H1 (cell line): ENCODE measurements at regions not wholly inside any gene's neighbourhood (a gene's known extent, or its start where the extent isn't known, plus 50 kb on each side); places are given as distances from the start of the nearest gene placed in this dataset.

Source experiments
- CTCF ChIA-PET: fragments of 300-600 bp; sonication (Branson Sonifier 250); formaldehyde crosslinking; loops from one replicate; lab custom pipeline; 2021; ENCODE audit not compliant: partially characterized antibody; lab: Charles Lee
- POLR2A ChIA-PET: fragments of 300-600 bp; sonication (Branson Sonifier 250); formaldehyde crosslinking; loops from one replicate; lab custom pipeline; 2021; ENCODE audit warnings: inconsistent platforms; ENCODE audit not compliant: partially characterized antibody; lab: Charles Lee
- DNase-seq, 2 experiments: peaks; one replicate each; pipeline versions ENCODE4 v3.0.0 to v3.0.0-alpha.2; 2010 to 2022; ENCODE audit warnings: low spot score in 2 of 2, low read depth in 1 of 2, mixed read lengths in 1 of 2
- FAIRE-seq: peaks from 2 replicates; lab custom pipeline; 2011; peaks lifted over from hg19 to GRCh38; lab: Jason Lieb, UNC
- H2AFZ ChIP-seq: 2 replicates; pipeline ENCODE4 v1.8.1; 2012; ENCODE audit warnings: low read length, inconsistent platforms
- H2AK5ac ChIP-seq: 2 replicates; pipeline ENCODE4 v1.6.1; 2013; ENCODE audit warnings: low read depth, low read length
- H2BK120ac ChIP-seq: replicated peaks from 2 replicates; pipeline ENCODE3; 2013; ENCODE audit warnings: low read depth, low read length, inconsistent platforms
- H2BK12ac ChIP-seq: 2 replicates; pipeline ENCODE4 v1.6.1; 2013; ENCODE audit warnings: low read depth, low read length
- H2BK15ac ChIP-seq: 2 replicates; pipeline ENCODE4 v1.6.1; 2013; ENCODE audit warnings: low read length
- H2BK20ac ChIP-seq: 2 replicates; pipeline ENCODE4 v1.6.1; 2013; ENCODE audit warnings: low read length
- H2BK5ac ChIP-seq: 2 replicates; pipeline ENCODE4 v1.6.1; 2013; ENCODE audit warnings: low read depth, low read length
- H3K14ac ChIP-seq: 2 replicates; pipeline ENCODE4 v1.6.1; 2013; ENCODE audit warnings: inconsistent platforms; ENCODE audit not compliant: insufficient read length
- H3K18ac ChIP-seq: 2 replicates; pipeline ENCODE4 v1.6.1; 2013; ENCODE audit warnings: low read length; ENCODE audit errors: extremely low read depth
- H3K23ac ChIP-seq: 2 replicates; pipeline ENCODE4 v1.6.1; 2013; ENCODE audit warnings: inconsistent platforms; ENCODE audit not compliant: insufficient read length
- H3K23me2 ChIP-seq: 2 replicates; pipeline ENCODE4 v1.6.1; 2013; ENCODE audit warnings: low read depth, low read length
- H3K27ac ChIP-seq: 2 replicates; pipeline ENCODE4 v1.6.1; 2011; ENCODE audit warnings: low read depth, low read length, inconsistent platforms
- H3K27me3 ChIP-seq, 4 experiments: replicated peaks in 1 of 4; 1 replicate in 1 of 4; 2 replicates in 3 of 4; pipeline versions ENCODE4 v1.6.1 to v1.8.1; 2011 to 2013; ENCODE audit warnings: low read length in 3 of 4, mild to moderate bottlenecking in 3 of 4, inconsistent platforms in 2 of 4, mixed read lengths in 2 of 4, moderate library complexity in 1 of 4; ENCODE audit not compliant: control insufficient read depth in 3 of 4, insufficient read depth in 3 of 4; ENCODE audit errors: extremely low read depth in 1 of 4
- H3K36me3 ChIP-seq, 4 experiments: 2 replicates each; pipeline versions ENCODE4 v1.6.1 to v1.8.1; 2011 to 2013; ENCODE audit warnings: mild to moderate bottlenecking in 4 of 4, low read length in 3 of 4, moderate library complexity in 2 of 4, control low read depth in 1 of 4, inconsistent platforms in 1 of 4; ENCODE audit not compliant: insufficient read depth in 4 of 4, control insufficient read depth in 2 of 4
- H3K4ac ChIP-seq: replicated peaks from 2 replicates; pipeline ENCODE3; 2013; ENCODE audit warnings: low read length, low read depth, mixed read lengths, inconsistent platforms; ENCODE audit not compliant: insufficient read length
- H3K4me1 ChIP-seq, 4 experiments: replicated peaks in 1 of 4; 1 replicate in 1 of 4; 2 replicates in 3 of 4; pipeline versions ENCODE4 v1.6.1 to v1.8.1; 2011 to 2013; ENCODE audit warnings: low read length in 3 of 4, inconsistent platforms in 2 of 4, mixed read lengths in 1 of 4; ENCODE audit not compliant: insufficient read depth in 4 of 4, control insufficient read depth in 3 of 4
- H3K4me2 ChIP-seq, 2 experiments: 2 replicates each; pipeline versions ENCODE4 v1.6.1 to v1.8.1; 2011 to 2013; ENCODE audit warnings: low read depth in 2 of 2, low read length in 2 of 2, control low read depth in 1 of 2, inconsistent platforms in 1 of 2, mild to moderate bottlenecking in 1 of 2; ENCODE audit not compliant: insufficient read depth in 1 of 2
- H3K4me3 ChIP-seq, 4 experiments: fragments of 200-600, 300-600 bp in 1 of 4; sonication (generic), shearing (Covaris generic), sonication (Bioruptor Twin) in 1 of 4; 2 replicates each; pipeline versions ENCODE4 v1.5.1 to v1.8.1; 2011 to 2016; ENCODE audit warnings: low read length in 4 of 4, low read depth in 3 of 4, control low read depth in 2 of 4, inconsistent platforms in 2 of 4, mild to moderate bottlenecking in 2 of 4, mixed read lengths in 1 of 4, moderate library complexity in 1 of 4; ENCODE audit not compliant: insufficient read depth in 2 of 4; ENCODE audit errors: extremely low read depth in 1 of 4
- H3K56ac ChIP-seq: replicated peaks from 2 replicates; pipeline ENCODE3; 2013; ENCODE audit warnings: low read depth, mild to moderate bottlenecking, mixed read lengths, low read length, inconsistent platforms; ENCODE audit not compliant: insufficient read length
- H3K79me1 ChIP-seq: 2 replicates; pipeline ENCODE4 v1.6.1; 2013; ENCODE audit warnings: low read depth, low read length, control low read depth
- H3K79me2 ChIP-seq, 2 experiments: 2 replicates each; pipeline versions ENCODE4 v1.6.1 to v1.8.1; 2012 to 2013; ENCODE audit warnings: low read length in 2 of 2, mild to moderate bottlenecking in 2 of 2, inconsistent platforms in 1 of 2; ENCODE audit not compliant: insufficient read depth in 2 of 2, control insufficient read depth in 1 of 2
- H3K9ac ChIP-seq, 4 experiments: replicated peaks in 1 of 4; 1 replicate in 1 of 4; 2 replicates in 3 of 4; pipeline versions ENCODE4 v1.6.1 to v1.8.1; 2011 to 2013; ENCODE audit warnings: low read depth in 3 of 4, low read length in 3 of 4, control low read depth in 2 of 4, mild to moderate bottlenecking in 2 of 4, moderate library complexity in 2 of 4, inconsistent platforms in 1 of 4; ENCODE audit errors: extremely low read depth in 1 of 4
- H3K9me3 ChIP-seq, 2 experiments: 2 replicates each; pipeline versions ENCODE4 v1.6.1 to v1.8.1; 2012 to 2013; ENCODE audit warnings: mild to moderate bottlenecking in 2 of 2, moderate library complexity in 2 of 2, control low read depth in 1 of 2, inconsistent platforms in 1 of 2, low read depth in 1 of 2, low read length in 1 of 2, mixed read lengths in 1 of 2; ENCODE audit not compliant: insufficient read depth in 2 of 2
- H4K20me1 ChIP-seq, 2 experiments: replicated peaks in 1 of 2; 2 replicates each; pipeline versions ENCODE3 to v1.8.1; 2011 to 2013; ENCODE audit warnings: inconsistent platforms in 2 of 2, low read length in 2 of 2, mild to moderate bottlenecking in 1 of 2; ENCODE audit not compliant: insufficient read depth in 2 of 2, control insufficient read depth in 1 of 2
- H4K5ac ChIP-seq: 2 replicates; pipeline ENCODE4 v1.6.1; 2013; ENCODE audit warnings: low read length, low read depth, mixed read lengths, inconsistent platforms; ENCODE audit not compliant: insufficient read length
- H4K8ac ChIP-seq: 2 replicates; pipeline ENCODE4 v1.8.0; 2013; ENCODE audit warnings: mild to moderate bottlenecking, moderate library complexity, low read length, inconsistent platforms; ENCODE audit not compliant: insufficient read depth; ENCODE audit errors: extremely low read depth
- H4K91ac ChIP-seq: replicated peaks from 2 replicates; pipeline ENCODE3; 2013; ENCODE audit warnings: low read length, mixed read lengths, inconsistent platforms; ENCODE audit not compliant: insufficient read length
- RAD21 ChIP-seq, 2 experiments: IDR thresholded peaks in 1 of 2; conservative IDR thresholded peaks in 1 of 2; 2 replicates each; pipeline ENCODE4 v1.6.1; 2011; ENCODE audit warnings: low read depth in 2 of 2, low read length in 2 of 2, improper control_type of control experiment in 1 of 2, inconsistent platforms in 1 of 2, mild to moderate bottlenecking in 1 of 2, moderate library complexity in 1 of 2
- WGBS, 2 experiments: shearing (Covaris generic) in 1 of 2; methylation state at CpG; one replicate each; pipeline versions ENCODE4 v1.1.6 to v1.1.7; 2013 to 2015; ENCODE audit warnings: low lambda C conversion rate in 2 of 2, mixed read lengths in 2 of 2, inconsistent platforms in 1 of 2, low coverage in 1 of 2, missing lambda C conversion rate in 1 of 2; ENCODE audit not compliant: insufficient replicate concordance in 2 of 2, insufficient coverage in 1 of 2, insufficient read length in 1 of 2; ENCODE audit errors: extremely low coverage in 1 of 2, missing lambda C conversion rate in 1 of 2; 5-methylcytosine and 5-hydroxymethylcytosine counted together

DNA sequence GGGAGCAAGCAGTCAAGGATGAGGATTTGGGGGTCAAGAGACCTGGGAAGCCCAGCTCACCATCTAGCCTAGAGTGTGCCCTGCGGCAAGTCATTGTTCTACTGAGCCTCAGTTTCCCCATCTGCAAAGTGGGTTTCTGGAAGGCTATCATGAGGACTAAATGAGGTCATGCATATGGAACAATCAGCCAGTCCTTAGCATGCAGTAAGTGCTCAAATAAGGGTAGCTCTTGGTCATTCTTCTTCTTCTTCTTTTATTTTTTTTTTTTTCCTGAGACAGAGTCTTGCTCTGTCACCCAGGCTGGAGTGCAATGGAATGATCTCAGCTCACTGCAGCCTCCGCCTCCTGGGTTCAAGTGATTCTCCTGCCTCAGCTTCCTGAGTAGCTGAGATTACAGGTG lies 99.9 kb upstream of the RUNX3 start:
- Histone ChIP-seq H3K4me3 (no peak overlapping the region), H3K27ac (no peak overlapping the region), H4K8ac (no peak overlapping the region), H3K4ac (no peak overlapping the region), H3K18ac (no peak overlapping the region), H3K56ac (no peak overlapping the region), H3K27me3 (no peaks in the 10 kb centered on the region), H3K4me1 (peaks cover 0 to 12% (median 5%) of the 10 kb centered on the region in 4 experiments; a peak in 5 of 7 replicates), H3K36me3 (no peaks in the 10 kb centered on the region), H4K5ac (no peak overlapping the region), H4K91ac (no peak overlapping the region), H3K79me1 (no peaks in the 10 kb centered on the region), H2BK12ac (no peak overlapping the region), H2BK15ac (no peak overlapping the region), H4K20me1 (no peaks in the 10 kb centered on the region), H3K23me2 (peaks cover 1% of the 10 kb centered on the region; the same call in 1 of the 2 replicates), H2AFZ (no peak overlapping the region), H3K23ac (no peak overlapping the region), H2BK120ac (no peak overlapping the region), H3K9ac (no peak overlapping the region), H2AK5ac (no peak overlapping the region), H2BK20ac (no peak overlapping the region), H3K14ac (no peak overlapping the region), H3K79me2 (no peaks in the 10 kb centered on the region), H3K4me2 (no peak overlapping the region), H2BK5ac (no peak overlapping the region), H3K9me3 (no peaks in the 10 kb centered on the region; a peak in 1 of 4 replicates)
- TF ChIP-seq RAD21 (IDR thresholded peaks at IDR 0.05 in 1 of 2, conservative IDR thresholded peaks at IDR 0.05 in 1 of 2; ENCODE audit: low read depth in 2 of 2, low read length in 2 of 2): no peak
- WGBS, 2 experiments: 88% methylated on average over 2 of the region's 2 CpGs; no CpG with 5 or more reads in 1 of the 2 experiments
- FAIRE-seq: no peak
- ChIA-PET CTCF (interaction anchor here (0.9 to 2.8 kb wide), 3 partner anchors 7 to 117 kb away, joined by 3 to 24 read pairs (median 5); no protein-coding TSS in a partner anchor), POLR2A (no interaction called here)
- no peak for DNase-seq
